HepG2 (cell line): ENCODE measurements at regions not wholly inside any gene's neighbourhood (a gene's known extent, or its start where the extent isn't known, plus 50 kb on each side); places are given as distances from the start of the nearest gene placed in this dataset.

ENCODE experiments used
- ATAC-seq: fragments of 200-7000 bp; cut with Tn5 transposase; 3 replicates; pipeline ENCODE4 v1.9.1; 2020; ENCODE audit warnings: mild to moderate bottlenecking, moderate library complexity
- BruUV-seq: library from RNA; stranded (reverse); fragments of 400-500 nt; replicated peaks from 2 replicates; lab custom pipeline; 2021; lab: Mats Ljungman, UMichigan
- CTCF ChIA-PET: fragments of 300-600 bp; formaldehyde crosslinking; extraction: SDS; loops from one replicate; lab custom pipeline; 2021; ENCODE audit warnings: low total read pairs, inconsistent platforms, low intra/inter-chr PET ratio; lab: Yijun Ruan, JAX
- POLR2A ChIA-PET: fragments of 350-600 bp; sonication (Branson Sonifier 250); formaldehyde crosslinking; loops from one replicate; lab custom pipeline; 2020; ENCODE audit warnings: antibody characterized with exemption, inconsistent platforms; lab: Yijun Ruan, JAX
- DNase-seq: peaks from one replicate; pipeline ENCODE4 v3.0.0-alpha.2; 2015; ENCODE audit warnings: low spot score
- FAIRE-seq: peaks from 3 replicates; lab custom pipeline; 2011; peaks lifted over from hg19 to GRCh38; lab: Jason Lieb, UNC
- H2AFZ ChIP-seq: one replicate; pipeline ENCODE4 v1.6.1; 2011; ENCODE audit warnings: low read length, inconsistent platforms
- H3K27ac ChIP-seq: fragments of 300-600 bp; 3 replicates; pipeline ENCODE4 v1.8.0; 2011; ENCODE audit warnings: mixed run types, mild to moderate bottlenecking, mixed read lengths, low read length, inconsistent platforms; ENCODE audit not compliant: insufficient read depth; ENCODE audit errors: extremely low read length
- H3K27me3 ChIP-seq, 2 experiments: fragments of 200-600 bp in 1 of 2; 2 replicates in 1 of 2; 3 replicates in 1 of 2; pipeline versions ENCODE4 v1.6.0 to v1.8.0; 2011; ENCODE audit warnings: low read length in 2 of 2, mild to moderate bottlenecking in 2 of 2, moderate library complexity in 2 of 2, inconsistent platforms in 1 of 2; ENCODE audit not compliant: insufficient read depth in 2 of 2, control insufficient read depth in 1 of 2
- H3K36me3 ChIP-seq, 2 experiments: fragments of 200-600 bp in 1 of 2; replicated peaks in 1 of 2; 2 replicates in 1 of 2; 3 replicates in 1 of 2; pipeline versions ENCODE4 v1.5.1 to v1.8.0; 2011; ENCODE audit warnings: low read length in 2 of 2, inconsistent platforms in 1 of 2; ENCODE audit not compliant: insufficient read depth in 2 of 2, control insufficient read depth in 1 of 2
- H3K4me1 ChIP-seq: 2 replicates; pipeline ENCODE4 v1.5.1; 2012; ENCODE audit warnings: low read length, inconsistent platforms; ENCODE audit not compliant: insufficient read depth
- H3K4me2 ChIP-seq: 2 replicates; pipeline ENCODE4 v1.6.0; 2011; ENCODE audit warnings: low read depth, low read length, inconsistent platforms
- H3K4me3 ChIP-seq, 3 experiments: fragments of 200-600 bp in 1 of 3; sonication (generic), shearing (Covaris generic) in 1 of 3; replicated peaks in 1 of 3; 2 replicates each; pipeline ENCODE4 v1.5.1; 2011 to 2016; ENCODE audit warnings: low read length in 3 of 3, inconsistent platforms in 2 of 3, low read depth in 2 of 3, mild to moderate bottlenecking in 2 of 3, control low read depth in 1 of 3, mixed read lengths in 1 of 3; ENCODE audit not compliant: insufficient read depth in 1 of 3
- H3K79me2 ChIP-seq: one replicate; pipeline ENCODE4 v1.6.1; 2011; ENCODE audit warnings: low read length, inconsistent platforms; ENCODE audit not compliant: insufficient read depth
- H3K9ac ChIP-seq: 2 replicates; pipeline ENCODE4 v1.6.0; 2011; ENCODE audit warnings: mild to moderate bottlenecking, low read depth, low read length, inconsistent platforms; ENCODE audit not compliant: insufficient read depth
- H3K9me3 ChIP-seq: 2 replicates; pipeline ENCODE4 v1.5.1; 2012; ENCODE audit warnings: mild to moderate bottlenecking, low read length
- H4K20me1 ChIP-seq: 2 replicates; pipeline ENCODE4 v1.6.0; 2011; ENCODE audit warnings: inconsistent platforms, mild to moderate bottlenecking, low read length, moderate library complexity; ENCODE audit not compliant: insufficient read depth
- E2F2 ChIP-seq: sonication (generic); formaldehyde crosslinking; IDR thresholded peaks from 2 replicates; pipeline ENCODE4 v1.4.0; 2020; ENCODE audit warnings: missing genetic modification reagents, borderline replicate concordance
- EHMT2 ChIP-seq: fragments of 200-600 bp; sonication (generic); IDR thresholded peaks from 2 replicates; pipeline ENCODE4 v1.7.0; 2017; ENCODE audit warnings: antibody characterized with exemption, low read depth, low read length, borderline replicate concordance
- MTF2 ChIP-seq: sonication (generic); formaldehyde crosslinking; IDR thresholded peaks from 2 replicates; pipeline ENCODE4 v1.5.0; 2020; ENCODE audit warnings: missing genetic modification reagents, borderline replicate concordance
- NR2C2 ChIP-seq: sonication (generic); formaldehyde crosslinking; IDR thresholded peaks from 2 replicates; pipeline ENCODE4 v1.4.0; 2020; ENCODE audit warnings: missing genetic modification reagents, mild to moderate bottlenecking, moderate library complexity, borderline replicate concordance
- PITX1 ChIP-seq: sonication (generic); formaldehyde crosslinking; IDR thresholded peaks from 2 replicates; pipeline ENCODE4 v1.5.1; 2020; ENCODE audit warnings: mild to moderate bottlenecking, missing genetic modification reagents
- RARG ChIP-seq: sonication (generic); formaldehyde crosslinking; IDR thresholded peaks from 2 replicates; pipeline ENCODE4 v1.4.0; 2020; ENCODE audit warnings: low read depth, mild to moderate bottlenecking, missing genetic modification reagents
- SAFB2 ChIP-seq: sonication (generic); formaldehyde crosslinking; IDR thresholded peaks from 2 replicates; pipeline ENCODE4 v1.5.1; 2020; ENCODE audit warnings: missing genetic modification reagents, low read depth, mild to moderate bottlenecking, borderline replicate concordance
- ZNF292 ChIP-seq: sonication (generic); formaldehyde crosslinking; IDR thresholded peaks from 2 replicates; pipeline ENCODE4 v1.8.1; 2022; ENCODE audit warnings: mild to moderate bottlenecking, low read depth, missing genetic modification reagents, borderline replicate concordance
- ZNF337 ChIP-seq: sonication (generic); formaldehyde crosslinking; IDR thresholded peaks from 2 replicates; pipeline ENCODE4 v1.5.1; 2020; ENCODE audit warnings: missing genetic modification reagents, low read depth, mild to moderate bottlenecking, borderline replicate concordance
- ZNF879 ChIP-seq: sonication (generic); formaldehyde crosslinking; IDR thresholded peaks from 2 replicates; pipeline ENCODE4 v1.8.1; 2023; ENCODE audit warnings: missing genetic modification reagents
- WGBS: methylation state at CpG from one replicate; pipeline ENCODE4 v1.1.6; 2017; ENCODE audit warnings: low lambda C conversion rate; 5-methylcytosine and 5-hydroxymethylcytosine counted together
- in situ Hi-C: cut with HindIII; loops from 2 replicates; pipeline ENCODE4 v1.10.0; 2017; ENCODE audit warnings: low pct_unique_long_range_greater_than_20kb; ENCODE audit not compliant: extremely low pct_ligation_motif_present
- intact Hi-C: fragments of 100-400 bp; cut with micrococcal nuclease; formaldehyde crosslinking; loops from one replicate; pipeline ENCODE4 v1.10.0; 2022; ENCODE audit not compliant: unreplicated experiment
- TF ChIP-seq, protein P1 (sequence below): sonication (generic); formaldehyde crosslinking; IDR thresholded peaks from 2 replicates; pipeline ENCODE4 v1.4.0; 2020; ENCODE audit warnings: mild to moderate bottlenecking, missing genetic modification reagents
- TF ChIP-seq, protein P2 (sequence below): conservative IDR thresholded peaks from 2 replicates; pipeline ENCODE4 v1.6.1; 2018; ENCODE audit warnings: missing genetic modification reagents
- TF ChIP-seq, protein P3 (sequence below): sonication (generic); formaldehyde crosslinking; IDR thresholded peaks from 2 replicates; pipeline ENCODE4 v1.4.0; 2020; ENCODE audit warnings: mild to moderate bottlenecking, missing genetic modification reagents

GRCh38 chr9:23375511-23375910, 450.5 kb downstream of the ELAVL2 start:
- no peak overlapping the region for H2AFZ ChIP-seq
- intact Hi-C loops (no loop called here), in situ Hi-C loops (no loop called here)
- no peak for ATAC-seq
- H3K27ac ChIP-seq, result no peak overlapping the region
- ChIA-PET POLR2A (no interaction called here), CTCF (no interaction called here)
- 0% methylated on average over 2 of the region's 2 CpGs for WGBS
- H3K4me1 ChIP-seq, result no peaks in the 10 kb centered on the region
- FAIRE-seq, result no peak
- BruUV-seq, result no TSS peak
- H3K36me3 ChIP-seq, result no peaks in the 10 kb centered on the region
- no peak for DNase-seq
- H3K4me3 ChIP-seq, result no peak overlapping the region
- H3K27me3 ChIP-seq, result no peaks in the 10 kb centered on the region
- TF ChIP-seq, protein P1, sequence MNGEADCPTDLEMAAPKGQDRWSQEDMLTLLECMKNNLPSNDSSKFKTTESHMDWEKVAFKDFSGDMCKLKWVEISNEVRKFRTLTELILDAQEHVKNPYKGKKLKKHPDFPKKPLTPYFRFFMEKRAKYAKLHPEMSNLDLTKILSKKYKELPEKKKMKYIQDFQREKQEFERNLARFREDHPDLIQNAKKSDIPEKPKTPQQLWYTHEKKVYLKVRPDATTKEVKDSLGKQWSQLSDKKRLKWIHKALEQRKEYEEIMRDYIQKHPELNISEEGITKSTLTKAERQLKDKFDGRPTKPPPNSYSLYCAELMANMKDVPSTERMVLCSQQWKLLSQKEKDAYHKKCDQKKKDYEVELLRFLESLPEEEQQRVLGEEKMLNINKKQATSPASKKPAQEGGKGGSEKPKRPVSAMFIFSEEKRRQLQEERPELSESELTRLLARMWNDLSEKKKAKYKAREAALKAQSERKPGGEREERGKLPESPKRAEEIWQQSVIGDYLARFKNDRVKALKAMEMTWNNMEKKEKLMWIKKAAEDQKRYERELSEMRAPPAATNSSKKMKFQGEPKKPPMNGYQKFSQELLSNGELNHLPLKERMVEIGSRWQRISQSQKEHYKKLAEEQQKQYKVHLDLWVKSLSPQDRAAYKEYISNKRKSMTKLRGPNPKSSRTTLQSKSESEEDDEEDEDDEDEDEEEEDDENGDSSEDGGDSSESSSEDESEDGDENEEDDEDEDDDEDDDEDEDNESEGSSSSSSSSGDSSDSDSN (CRISPR knock-in tag), result no peak
- TF ChIP-seq E2F2 (CRISPR knock-in tag) (no peak), ZNF879 (no peak), MTF2 (CRISPR knock-in tag) (no peak), RARG (no peak), ZNF292 (CRISPR knock-in tag) (no peak), SAFB2 (CRISPR knock-in tag) (no peak), EHMT2 (no peak), ZNF337 (CRISPR knock-in tag) (no peak), NR2C2 (CRISPR knock-in tag) (no peak), PITX1 (CRISPR knock-in tag) (no peak)
- TF ChIP-seq, protein P2, sequence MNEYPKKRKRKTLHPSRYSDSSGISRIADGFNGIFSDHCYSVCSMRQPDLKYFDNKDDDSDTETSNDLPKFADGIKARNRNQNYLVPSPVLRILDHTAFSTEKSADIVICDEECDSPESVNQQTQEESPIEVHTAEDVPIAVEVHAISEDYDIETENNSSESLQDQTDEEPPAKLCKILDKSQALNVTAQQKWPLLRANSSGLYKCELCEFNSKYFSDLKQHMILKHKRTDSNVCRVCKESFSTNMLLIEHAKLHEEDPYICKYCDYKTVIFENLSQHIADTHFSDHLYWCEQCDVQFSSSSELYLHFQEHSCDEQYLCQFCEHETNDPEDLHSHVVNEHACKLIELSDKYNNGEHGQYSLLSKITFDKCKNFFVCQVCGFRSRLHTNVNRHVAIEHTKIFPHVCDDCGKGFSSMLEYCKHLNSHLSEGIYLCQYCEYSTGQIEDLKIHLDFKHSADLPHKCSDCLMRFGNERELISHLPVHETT (CRISPR knock-in tag), result no peak
- TF ChIP-seq, protein P3, sequence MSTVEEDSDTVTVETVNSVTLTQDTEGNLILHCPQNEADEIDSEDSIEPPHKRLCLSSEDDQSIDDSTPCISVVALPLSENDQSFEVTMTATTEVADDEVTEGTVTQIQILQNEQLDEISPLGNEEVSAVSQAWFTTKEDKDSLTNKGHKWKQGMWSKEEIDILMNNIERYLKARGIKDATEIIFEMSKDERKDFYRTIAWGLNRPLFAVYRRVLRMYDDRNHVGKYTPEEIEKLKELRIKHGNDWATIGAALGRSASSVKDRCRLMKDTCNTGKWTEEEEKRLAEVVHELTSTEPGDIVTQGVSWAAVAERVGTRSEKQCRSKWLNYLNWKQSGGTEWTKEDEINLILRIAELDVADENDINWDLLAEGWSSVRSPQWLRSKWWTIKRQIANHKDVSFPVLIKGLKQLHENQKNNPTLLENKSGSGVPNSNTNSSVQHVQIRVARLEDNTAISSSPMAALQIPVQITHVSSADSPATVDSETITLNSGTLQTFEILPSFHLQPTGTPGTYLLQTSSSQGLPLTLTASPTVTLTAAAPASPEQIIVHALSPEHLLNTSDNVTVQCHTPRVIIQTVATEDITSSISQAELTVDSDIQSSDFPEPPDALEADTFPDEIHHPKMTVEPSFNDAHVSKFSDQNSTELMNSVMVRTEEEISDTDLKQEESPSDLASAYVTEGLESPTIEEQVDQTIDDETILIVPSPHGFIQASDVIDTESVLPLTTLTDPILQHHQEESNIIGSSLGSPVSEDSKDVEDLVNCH (CRISPR knock-in tag), result no peak
- H3K9ac ChIP-seq, result no peak overlapping the region
- no peak overlapping the region for H3K4me2 ChIP-seq
- H3K79me2 ChIP-seq, result no peaks in the 10 kb centered on the region
- H3K9me3 ChIP-seq, result peaks cover 92% of the 10 kb centered on the region
- no peaks in the 10 kb centered on the region for H4K20me1 ChIP-seq
